ENCODE measurements at regions not wholly inside any gene's neighbourhood (a gene's known extent, or its start where the extent isn't known, plus 50 kb on each side); places are given as distances from the start of the nearest gene placed in this dataset.

DNA sequence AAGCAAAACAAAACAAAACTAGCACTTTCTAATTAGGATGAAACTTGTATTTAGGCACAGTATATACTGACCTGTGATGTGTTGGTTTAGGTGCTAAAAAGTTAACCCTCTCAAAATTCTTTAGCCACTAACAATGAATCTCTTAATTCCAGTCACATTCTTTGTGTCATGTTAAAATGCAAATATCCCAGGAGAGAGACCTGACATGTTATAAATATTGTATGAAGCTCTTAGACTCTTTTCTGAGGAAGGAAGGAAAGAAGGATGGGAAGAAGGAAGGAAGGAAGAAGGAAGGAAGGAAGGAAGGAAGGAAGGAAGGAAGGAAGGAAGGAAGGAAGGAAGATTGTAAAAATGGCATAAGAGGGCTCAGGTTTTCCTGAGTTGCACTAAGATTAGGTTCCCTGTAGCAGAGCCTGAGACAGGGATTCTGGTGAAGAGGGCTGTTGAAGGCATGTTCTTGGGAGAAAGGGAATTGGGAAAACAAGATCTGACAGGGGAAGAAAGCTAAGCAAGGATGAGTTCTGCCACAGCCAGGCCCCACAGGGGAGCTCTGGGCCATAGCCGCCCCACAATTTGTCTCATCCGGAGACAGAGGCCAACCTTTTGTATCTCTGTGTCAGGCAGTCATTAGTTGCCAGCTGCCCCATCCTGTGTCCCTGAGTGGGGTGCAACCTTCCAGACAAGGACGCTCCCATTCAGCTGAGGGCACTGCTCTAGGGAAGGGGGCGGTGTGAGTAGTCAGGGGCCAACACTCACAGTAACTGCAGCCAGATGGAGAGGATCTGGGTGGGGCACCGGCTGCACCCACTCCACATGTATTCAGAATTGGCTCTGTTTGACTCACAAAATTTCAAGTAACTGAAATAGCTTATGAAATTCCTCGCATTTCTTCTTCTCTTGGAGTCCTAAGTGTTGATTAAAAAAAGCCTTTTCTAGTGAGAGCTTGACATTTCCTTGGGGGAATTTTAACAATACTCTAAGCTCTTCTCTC, 189.3 kb upstream of the ARG1 start:
- TF ChIP-seq, protein P1, sequence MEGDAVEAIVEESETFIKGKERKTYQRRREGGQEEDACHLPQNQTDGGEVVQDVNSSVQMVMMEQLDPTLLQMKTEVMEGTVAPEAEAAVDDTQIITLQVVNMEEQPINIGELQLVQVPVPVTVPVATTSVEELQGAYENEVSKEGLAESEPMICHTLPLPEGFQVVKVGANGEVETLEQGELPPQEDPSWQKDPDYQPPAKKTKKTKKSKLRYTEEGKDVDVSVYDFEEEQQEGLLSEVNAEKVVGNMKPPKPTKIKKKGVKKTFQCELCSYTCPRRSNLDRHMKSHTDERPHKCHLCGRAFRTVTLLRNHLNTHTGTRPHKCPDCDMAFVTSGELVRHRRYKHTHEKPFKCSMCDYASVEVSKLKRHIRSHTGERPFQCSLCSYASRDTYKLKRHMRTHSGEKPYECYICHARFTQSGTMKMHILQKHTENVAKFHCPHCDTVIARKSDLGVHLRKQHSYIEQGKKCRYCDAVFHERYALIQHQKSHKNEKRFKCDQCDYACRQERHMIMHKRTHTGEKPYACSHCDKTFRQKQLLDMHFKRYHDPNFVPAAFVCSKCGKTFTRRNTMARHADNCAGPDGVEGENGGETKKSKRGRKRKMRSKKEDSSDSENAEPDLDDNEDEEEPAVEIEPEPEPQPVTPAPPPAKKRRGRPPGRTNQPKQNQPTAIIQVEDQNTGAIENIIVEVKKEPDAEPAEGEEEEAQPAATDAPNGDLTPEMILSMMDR (IDR thresholded peaks at IDR 0.05; ENCODE audit: low read depth, low read length, poor library complexity, severe bottlenecking): no peak
- TF ChIP-seq EZH2phosphoT487 (IDR thresholded peaks at IDR 0.05; ENCODE audit: borderline replicate concordance, low read length): no peak

Data from DOHH2 (cell line).